Panc1 (cell line): ENCODE measurements at regions not wholly inside any gene's neighbourhood (a gene's known extent, or its start where the extent isn't known, plus 50 kb on each side); places are given as distances from the start of the nearest gene placed in this dataset.

Experiments
- ATAC-seq: fragments of 200-7000 bp; cut with Tn5 transposase; 2 replicates; pipeline ENCODE4 v1.9.1; 2020; ENCODE audit warnings: mild to moderate bottlenecking, moderate library complexity
- BruUV-seq: library from RNA; stranded (reverse); fragments of 400-500 nt; replicated peaks from 2 replicates; lab custom pipeline; 2021; lab: Mats Ljungman, UMichigan
- CTCF ChIA-PET: fragments of 300-600 bp; sonication (Branson Sonifier 250); formaldehyde crosslinking; loops from one replicate; lab custom pipeline; 2022; ENCODE audit warnings: antibody characterized with exemption; lab: Charles Lee
- POLR2A ChIA-PET: fragments of 300-600 bp; sonication (Branson Sonifier 250); formaldehyde crosslinking; loops from one replicate; lab custom pipeline; 2022; ENCODE audit warnings: antibody characterized with exemption; lab: Charles Lee
- DNase-seq: peaks from one replicate; pipeline ENCODE4 v3.0.0-alpha.2; 2010; ENCODE audit warnings: low read depth, low spot score
- H3K27ac ChIP-seq: 2 replicates; pipeline ENCODE4 v1.5.1; 2011; ENCODE audit warnings: mild to moderate bottlenecking, low read length, inconsistent platforms
- H3K27me3 ChIP-seq: fragments of 200-500 bp; sonication (Bioruptor generic); 2 replicates; pipeline ENCODE4 v1.6.0; 2014; ENCODE audit warnings: low read length, inconsistent platforms; ENCODE audit not compliant: control insufficient read depth, insufficient read depth
- H3K36me3 ChIP-seq: fragments of 200-500 bp; sonication (Bioruptor generic); 2 replicates; pipeline ENCODE4 v1.5.1; 2014; ENCODE audit warnings: inconsistent platforms, mild to moderate bottlenecking, low read length, moderate library complexity; ENCODE audit not compliant: control insufficient read depth, insufficient read depth
- H3K4me1 ChIP-seq: 2 replicates; pipeline ENCODE4 v1.5.1; 2011; ENCODE audit warnings: inconsistent platforms, mild to moderate bottlenecking, low read length, moderate library complexity; ENCODE audit not compliant: control insufficient read depth, insufficient read depth
- H3K4me3 ChIP-seq, 2 experiments: 2 replicates each; pipeline ENCODE4 v1.5.1; 2011 to 2012; ENCODE audit warnings: low read depth in 2 of 2, low read length in 2 of 2, mild to moderate bottlenecking in 2 of 2, inconsistent platforms in 1 of 2, moderate library complexity in 1 of 2
- H3K9me3 ChIP-seq: fragments of 200-500 bp; sonication (Bioruptor generic); 2 replicates; pipeline ENCODE4 v1.5.1; 2014; ENCODE audit warnings: low read depth, mild to moderate bottlenecking, inconsistent platforms, low read length, moderate library complexity; ENCODE audit not compliant: control insufficient read depth, insufficient read depth
- CTCF ChIP-seq: fragments of 450-650 bp; IDR thresholded peaks from 2 replicates; pipeline ENCODE4 v1.5.1; 2017; ENCODE audit warnings: mild to moderate bottlenecking
- POLR2AphosphoS5 ChIP-seq: IDR thresholded peaks from 2 replicates; pipeline ENCODE4 v1.6.1; 2012; ENCODE audit warnings: mild to moderate bottlenecking, low read depth, low read length, moderate library complexity
- REST ChIP-seq, 2 experiments: IDR thresholded peaks; 2 replicates each; pipeline ENCODE4 v1.6.1; 2011 to 2012; ENCODE audit warnings: low read depth in 2 of 2, control low read depth in 1 of 2, low read length in 1 of 2, mild to moderate bottlenecking in 1 of 2, moderate library complexity in 1 of 2; ENCODE audit not compliant: insufficient read depth in 1 of 2
- SIN3A ChIP-seq: IDR thresholded peaks from 2 replicates; pipeline ENCODE4 v1.6.1; 2012; ENCODE audit warnings: low read depth, mild to moderate bottlenecking, low read length, moderate library complexity, borderline replicate concordance; ENCODE audit not compliant: insufficient read depth
- TCF7L2 ChIP-seq: IDR thresholded peaks from 2 replicates; pipeline ENCODE4 v1.6.1; 2011; ENCODE audit warnings: mild to moderate bottlenecking, low read depth, low read length, inconsistent platforms
- in situ Hi-C: cut with HindIII; loops from 2 replicates; pipeline ENCODE4 v1.10.0; 2016; ENCODE audit warnings: low sequenced_read_pairs, low pct_unique_long_range_greater_than_20kb
- intact Hi-C: fragments of 100-400 bp; cut with micrococcal nuclease; formaldehyde crosslinking; loops from one replicate; pipeline ENCODE4 v1.10.0; 2022; ENCODE audit not compliant: unreplicated experiment

- H3K9me3 ChIP-seq = no peaks in the 10 kb centered on the region
- BruUV-seq = no TSS peak
- no peaks in the 10 kb centered on the region; the same call in 1 of the 2 replicates for H3K27me3 ChIP-seq
- H3K36me3 ChIP-seq = no peaks in the 10 kb centered on the region
- no peaks in the 10 kb centered on the region for H3K4me1 ChIP-seq
- no peak overlapping the region for H3K27ac ChIP-seq
- in situ Hi-C loops (no loop called here), intact Hi-C loops (no loop called here)
- ChIA-PET CTCF (no interaction called here), POLR2A (interaction anchor here (0.7 kb wide), 1 partner anchor 23 kb away, joined by 3 read pairs; no protein-coding TSS in a partner anchor)
- DNase-seq (no peak), ATAC-seq (no peak)
- H3K4me3 ChIP-seq = no peak overlapping the region
- TF ChIP-seq CTCF (no peak), SIN3A (no peak), TCF7L2 (no peak), POLR2AphosphoS5 (no peak), REST (IDR thresholded peaks at IDR 0.05; ENCODE audit: insufficient read depth in 1 of 2, low read depth in 2 of 2, low read length in 1 of 2) (no peak)
These were observed 150.5 kb upstream of the XPO1 start for GRCh38 chr2:61688369-61689334.

GRCh38 chr2:61679096-61679495, 140.9 kb upstream of the XPO1 start:
- no TSS peak for BruUV-seq
- ChIA-PET CTCF (no interaction called here), POLR2A (interaction anchor here (0.6 kb wide), 1 partner anchor 44 kb away, joined by 13 read pairs; no protein-coding TSS in a partner anchor)
- H3K27ac ChIP-seq = no peak overlapping the region
- DNase-seq (no peak), ATAC-seq (no peak)
- H3K9me3 ChIP-seq = peaks cover 15% of the 10 kb centered on the region; the same call in 1 of the 2 replicates
- H3K4me3 ChIP-seq = no peak overlapping the region
- intact Hi-C loops = no loop called here
- in situ Hi-C loops = no loop called here
- TF ChIP-seq POLR2AphosphoS5 (no peak), REST (IDR thresholded peaks at IDR 0.05; ENCODE audit: insufficient read depth in 1 of 2, low read depth in 2 of 2, low read length in 1 of 2) (no peak), CTCF (no peak)
- H3K36me3 ChIP-seq = no peaks in the 10 kb centered on the region
- H3K27me3 ChIP-seq = no peaks in the 10 kb centered on the region
- no peaks in the 10 kb centered on the region for H3K4me1 ChIP-seq
